ENCODE measurements at regions not wholly inside any gene's neighbourhood (a gene's known extent, or its start where the extent isn't known, plus 50 kb on each side); places are given as distances from the start of the nearest gene placed in this dataset.
A peak's percentile ranks its signal among the peaks of the same experiment; 100 is the strongest.

- no peak for DNase-seq
- TF ChIP-seq, protein P1, sequence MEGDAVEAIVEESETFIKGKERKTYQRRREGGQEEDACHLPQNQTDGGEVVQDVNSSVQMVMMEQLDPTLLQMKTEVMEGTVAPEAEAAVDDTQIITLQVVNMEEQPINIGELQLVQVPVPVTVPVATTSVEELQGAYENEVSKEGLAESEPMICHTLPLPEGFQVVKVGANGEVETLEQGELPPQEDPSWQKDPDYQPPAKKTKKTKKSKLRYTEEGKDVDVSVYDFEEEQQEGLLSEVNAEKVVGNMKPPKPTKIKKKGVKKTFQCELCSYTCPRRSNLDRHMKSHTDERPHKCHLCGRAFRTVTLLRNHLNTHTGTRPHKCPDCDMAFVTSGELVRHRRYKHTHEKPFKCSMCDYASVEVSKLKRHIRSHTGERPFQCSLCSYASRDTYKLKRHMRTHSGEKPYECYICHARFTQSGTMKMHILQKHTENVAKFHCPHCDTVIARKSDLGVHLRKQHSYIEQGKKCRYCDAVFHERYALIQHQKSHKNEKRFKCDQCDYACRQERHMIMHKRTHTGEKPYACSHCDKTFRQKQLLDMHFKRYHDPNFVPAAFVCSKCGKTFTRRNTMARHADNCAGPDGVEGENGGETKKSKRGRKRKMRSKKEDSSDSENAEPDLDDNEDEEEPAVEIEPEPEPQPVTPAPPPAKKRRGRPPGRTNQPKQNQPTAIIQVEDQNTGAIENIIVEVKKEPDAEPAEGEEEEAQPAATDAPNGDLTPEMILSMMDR (IDR thresholded peaks at IDR 0.05): no peak
- no peaks in the 10 kb centered on the region for H3K27me3 Mint-ChIP-seq
- ChIA-PET POLR2A (no interaction called here), CTCF (no interaction called here)
- peaks cover 16% of the 10 kb centered on the region for H3K9me3 Mint-ChIP-seq
- intact Hi-C loops (cut with micrococcal nuclease): loop anchor here (10.0 kb wide), 2 partner anchors 78 to 158 kb away; no protein-coding TSS in a partner anchor
- no peak overlapping the region for H3K27ac Mint-ChIP-seq
- peaks cover 7% of the 10 kb centered on the region for H3K36me3 Mint-ChIP-seq (ENCODE audit: low read depth)
- H3K4me1 Mint-ChIP-seq (ENCODE audit: low read depth): peaks cover 46% of the 10 kb centered on the region
- no peak for ATAC-seq
- H3K4me3 Mint-ChIP-seq: no peak overlapping the region
Measured at GRCh38 chr10:8247191-8247590, 192.7 kb downstream of the GATA3 start.

DNA sequence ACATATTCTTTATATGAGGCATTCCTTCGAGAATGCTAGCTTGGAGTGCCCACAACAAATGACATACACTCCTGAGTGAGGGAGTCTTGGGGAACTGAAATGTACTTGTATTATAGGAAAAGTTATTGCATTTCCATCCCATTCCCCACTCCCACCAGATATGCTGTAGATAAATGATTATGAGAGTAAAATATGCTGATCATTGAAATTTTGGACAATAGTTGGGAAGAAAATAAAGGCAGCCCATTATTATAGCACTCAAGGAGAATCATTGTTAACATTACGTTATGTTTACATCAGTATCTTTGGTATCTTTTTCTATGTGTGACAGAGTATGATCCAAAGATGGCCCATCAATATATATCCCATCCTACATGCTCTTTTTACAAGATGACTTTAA is 194.4 kb downstream of the GATA3 start:
- TF ChIP-seq, protein P1 (IDR thresholded peaks at IDR 0.05): no peak
- Mint-ChIP-seq H3K27me3 (no peaks in the 10 kb centered on the region), H3K4me3 (no peak overlapping the region), H3K4me1 (ENCODE audit: low read depth) (peaks cover 36% of the 10 kb centered on the region), H3K27ac (no peak overlapping the region), H3K9me3 (peaks cover 16% of the 10 kb centered on the region), H3K36me3 (ENCODE audit: low read depth) (peaks cover 7% of the 10 kb centered on the region)
- CTCF ChIA-PET: no interaction called here
- no peak for DNase-seq
- intact Hi-C loops (cut with micrococcal nuclease): loop anchor here (10.0 kb wide), 2 partner anchors 76 to 156 kb away; no protein-coding TSS in a partner anchor
- POLR2A ChIA-PET: no interaction called here
- ATAC-seq: no peak

DNA sequence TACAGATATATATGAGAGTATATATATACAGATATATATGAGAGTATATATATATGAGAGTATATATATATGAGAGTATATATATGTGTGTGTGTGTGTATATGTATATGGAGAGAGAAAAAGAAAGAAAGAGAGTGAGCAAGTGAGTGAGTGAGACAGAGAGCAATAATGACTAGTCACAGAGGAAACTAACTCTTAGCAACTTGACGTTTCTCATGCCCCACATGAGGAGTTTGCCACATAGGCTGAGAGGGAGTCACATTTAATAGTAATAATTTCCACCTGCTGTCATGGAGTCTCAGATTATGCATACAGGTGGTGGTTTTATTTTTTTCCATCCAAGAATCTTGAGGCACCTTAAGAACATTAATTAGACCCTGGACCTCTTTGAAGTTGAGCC is 199.9 kb downstream of the GATA3 start:
- H3K36me3 Mint-ChIP-seq (ENCODE audit: low read depth): no peaks in the 10 kb centered on the region
- POLR2A ChIA-PET: no interaction called here

GRCh38 chr10:8255301-8255700 is 200.8 kb downstream of the GATA3 start:
- Mint-ChIP-seq H3K27me3 (no peaks in the 10 kb centered on the region), H3K9me3 (no peaks in the 10 kb centered on the region), H3K36me3 (ENCODE audit: low read depth) (no peaks in the 10 kb centered on the region), H3K4me3 (peak overlapping the region; percentile 5), H3K4me1 (ENCODE audit: low read depth) (peaks cover 21% of the 10 kb centered on the region), H3K27ac (peak overlapping the region; percentile 55)
- ChIA-PET CTCF (interaction anchor here (1.2 kb wide), 1 partner anchor 368 kb away, joined by 3 read pairs; no protein-coding TSS in a partner anchor), POLR2A (interaction anchor here (0.6 kb wide), 1 partner anchor 88 kb away, joined by 3 read pairs; no protein-coding TSS in a partner anchor)
- ATAC-seq (no peak), DNase-seq (no peak)
- intact Hi-C loops (cut with micrococcal nuclease): no loop called here
- TF ChIP-seq, protein P1 (IDR thresholded peaks at IDR 0.05): no peak

More for the DNA sequence above, 199.9 kb downstream of the GATA3 start:
- Mint-ChIP-seq H3K4me3 (peak overlapping the region; percentile 27), H3K27me3 (no peaks in the 10 kb centered on the region), H3K4me1 (ENCODE audit: low read depth) (peaks cover 21% of the 10 kb centered on the region), H3K27ac (peak overlapping the region; percentile 55), H3K9me3 (peaks cover 3% of the 10 kb centered on the region)
- TF ChIP-seq, protein P1 (IDR thresholded peaks at IDR 0.05): no peak
- CTCF ChIA-PET: no interaction called here
- ATAC-seq (peak; percentile 93), DNase-seq (peak; percentile 48)
- intact Hi-C loops (cut with micrococcal nuclease): no loop called here

DNA sequence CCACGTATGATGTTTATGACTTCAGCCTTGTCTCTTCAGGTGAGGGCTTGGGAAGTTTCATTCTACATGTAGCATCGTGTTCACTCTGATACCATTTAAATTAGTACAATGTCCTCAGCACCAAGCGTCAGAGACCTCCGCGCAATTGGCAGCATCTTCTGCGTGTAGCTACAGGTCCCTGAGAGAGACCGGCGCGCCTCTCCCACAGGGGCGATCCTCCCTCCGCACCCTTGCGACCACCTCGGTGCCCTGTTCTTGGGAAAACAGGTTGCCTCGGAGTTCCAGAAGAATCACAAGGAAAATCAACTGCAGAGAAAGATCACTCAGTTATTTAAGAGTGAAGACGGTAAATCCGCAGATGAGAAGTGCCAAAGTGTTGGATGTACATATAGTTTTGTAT is 206.2 kb downstream of the GATA3 start:
- Mint-ChIP-seq H3K27me3 (no peaks in the 10 kb centered on the region), H3K9me3 (no peaks in the 10 kb centered on the region), H3K4me1 (ENCODE audit: low read depth) (peaks cover 2% of the 10 kb centered on the region), H3K4me3 (no peak overlapping the region), H3K27ac (no peak overlapping the region), H3K36me3 (ENCODE audit: low read depth) (no peaks in the 10 kb centered on the region)
- TF ChIP-seq, protein P1 (IDR thresholded peaks at IDR 0.05): no peak
- intact Hi-C loops (cut with micrococcal nuclease): no loop called here
- ATAC-seq (no peak), DNase-seq (no peak)
- POLR2A ChIA-PET: interaction anchor here (0.5 kb wide), 1 partner anchor 141 kb away, joined by 3 read pairs; no protein-coding TSS in a partner anchor
- CTCF ChIA-PET: no interaction called here

Data from activated CD8-positive, alpha-beta T cell treated with anti-CD3 and anti-CD28 coated beads for 36 hours (primary cell).